Kidney epithelial cell (primary cell): ENCODE measurements at regions not wholly inside any gene's neighbourhood (a gene's known extent, or its start where the extent isn't known, plus 50 kb on each side); places are given as distances from the start of the nearest gene placed in this dataset.

Source experiments
- DNase-seq: peaks from one replicate; pipeline ENCODE4 v3.0.0-alpha.2; 2010; ENCODE audit warnings: low read depth
- H3K27me3 ChIP-seq: 2 replicates; pipeline ENCODE4 v1.6.0; 2011; ENCODE audit warnings: low read length; ENCODE audit not compliant: control insufficient read depth, insufficient read depth
- H3K36me3 ChIP-seq: 2 replicates; pipeline ENCODE4 v1.5.1; 2011; ENCODE audit warnings: low read length; ENCODE audit not compliant: control insufficient read depth, insufficient read depth
- H3K4me3 ChIP-seq: 2 replicates; pipeline ENCODE4 v1.5.1; 2011; ENCODE audit warnings: low read depth, mild to moderate bottlenecking, control low read depth, low read length
- CTCF ChIP-seq: IDR thresholded peaks from 2 replicates; pipeline ENCODE4 v1.5.1; 2011; ENCODE audit warnings: mild to moderate bottlenecking, moderate library complexity, low read length, control low read depth, inconsistent platforms; ENCODE audit not compliant: insufficient read depth, poor library complexity, severe bottlenecking

GRCh38 chr14:44300916-44301315 lies 206.2 kb downstream of the FSCB start:
- H3K36me3 ChIP-seq, result no peaks in the 10 kb centered on the region
- no peak for TF ChIP-seq CTCF
- no peak for DNase-seq
- no peaks in the 10 kb centered on the region for H3K27me3 ChIP-seq
- H3K4me3 ChIP-seq, result no peak overlapping the region

- no peaks in the 10 kb centered on the region for H3K36me3 ChIP-seq
- no peaks in the 10 kb centered on the region for H3K27me3 ChIP-seq
- DNase-seq, result no peak
- TF ChIP-seq CTCF, result no peak
- H3K4me3 ChIP-seq, result no peak overlapping the region
Measured at GRCh38 chr14:44297437-44297836, 209.6 kb downstream of the FSCB start.

GRCh38 chr14:44291366-44291915 lies 215.6 kb downstream of the FSCB start:
- no peak for TF ChIP-seq CTCF
- no peak for DNase-seq
- no peaks in the 10 kb centered on the region for H3K27me3 ChIP-seq
- no peak overlapping the region for H3K4me3 ChIP-seq
- H3K36me3 ChIP-seq, result no peaks in the 10 kb centered on the region

- H3K4me3 ChIP-seq, result no peak overlapping the region
- TF ChIP-seq CTCF, result no peak
- DNase-seq, result no peak
- no peaks in the 10 kb centered on the region for H3K27me3 ChIP-seq
- no peaks in the 10 kb centered on the region for H3K36me3 ChIP-seq
Measured at GRCh38 chr14:44287858-44288257, 219.2 kb downstream of the FSCB start.

- DNase-seq, result no peak
- Histone ChIP-seq H3K4me3 (no peak overlapping the region), H3K27me3 (no peaks in the 10 kb centered on the region), H3K36me3 (no peaks in the 10 kb centered on the region)
- no peak for TF ChIP-seq CTCF
Measured at GRCh38 chr14:44286201-44286600, 220.9 kb downstream of the FSCB start.

- Histone ChIP-seq H3K4me3 (no peak overlapping the region), H3K36me3 (no peaks in the 10 kb centered on the region), H3K27me3 (no peaks in the 10 kb centered on the region)
- DNase-seq, result no peak
- no peak for TF ChIP-seq CTCF
Measured at GRCh38 chr14:44283836-44284235, 223.2 kb downstream of the FSCB start.
